GM23338 (cell line): ENCODE measurements at regions not wholly inside any gene's neighbourhood (a gene's known extent, or its start where the extent isn't known, plus 50 kb on each side); places are given as distances from the start of the nearest gene placed in this dataset.

ENCODE experiments used
- CTCF ChIP-seq, 2 experiments: fragments of 200-600 bp in 1 of 2; sonication (generic) in 1 of 2; conservative IDR thresholded peaks; 2 replicates each; pipeline versions ENCODE4 v1.5.1 to v1.6.1; 2016 to 2017; ENCODE audit warnings: antibody characterized with exemption in 2 of 2, low read depth in 2 of 2, mild to moderate bottlenecking in 2 of 2, moderate library complexity in 1 of 2
- EZH2phosphoT487 ChIP-seq: fragments of 200-600 bp; sonication (generic); IDR thresholded peaks from one replicate; pipeline ENCODE4 v1.8.1; 2018; ENCODE audit warnings: antibody characterized with exemption; ENCODE audit not compliant: unreplicated experiment
- REST ChIP-seq: IDR thresholded peaks from one replicate; pipeline ENCODE4 v1.6.1; 2018; ENCODE audit warnings: antibody characterized with exemption; ENCODE audit not compliant: unreplicated experiment
- ZNF114 ChIP-seq: fragments of 250-450 bp; sonication (Bioruptor Pico); IDR thresholded peaks from 2 replicates; pipeline ENCODE4 v1.5.0; 2020; ENCODE audit warnings: mild to moderate bottlenecking, moderate library complexity

GRCh38 chr9:97801180-97801579 lies 51.8 kb upstream of the FOXE1 start:
- TF ChIP-seq REST (no peak), CTCF (conservative IDR thresholded peaks at IDR 0.05; ENCODE audit: low read depth in 2 of 2) (no peak), ZNF114 (CRISPR knock-in tag) (no peak), EZH2phosphoT487 (no peak)
